IMR-90 (cell line): ENCODE measurements at regions not wholly inside any gene's neighbourhood (a gene's known extent, or its start where the extent isn't known, plus 50 kb on each side); places are given as distances from the start of the nearest gene placed in this dataset.

Experiments used
- ATAC-seq: fragments of 200-7000 bp; cut with Tn5 transposase; 2 replicates; pipeline ENCODE4 v1.9.1; 2020; ENCODE audit warnings: low read depth, mild to moderate bottlenecking, moderate library complexity
- BruUV-seq: library from RNA; stranded (reverse); fragments of 400-500 nt; replicated peaks from 2 replicates; lab custom pipeline; 2021; lab: Mats Ljungman, UMichigan
- CTCF ChIA-PET: fragments of 300-600 bp; formaldehyde crosslinking; extraction: SDS; loops from one replicate; lab custom pipeline; 2021; ENCODE audit warnings: antibody characterized with exemption; lab: Yijun Ruan, JAX
- POLR2A ChIA-PET: fragments of 300-600 bp; sonication (Branson Sonifier 250); formaldehyde crosslinking; loops from one replicate; lab custom pipeline; 2022; ENCODE audit warnings: antibody characterized with exemption; ENCODE audit not compliant: unreplicated experiment; lab: Charles Lee
- DNase-seq: peaks from one replicate; pipeline ENCODE4 v3.0.0; 2013
- H2AFZ ChIP-seq: replicated peaks from 2 replicates; pipeline ENCODE3; 2013; ENCODE audit warnings: low read length, mild to moderate bottlenecking; ENCODE audit not compliant: poor library complexity
- H2AK5ac ChIP-seq: 2 replicates; pipeline ENCODE4 v1.6.1; 2013; ENCODE audit warnings: low read depth, low read length, inconsistent platforms
- H2AK9ac ChIP-seq: replicated peaks from 2 replicates; pipeline ENCODE3; 2013; ENCODE audit warnings: mild to moderate bottlenecking, low read depth, low read length, moderate library complexity; ENCODE audit not compliant: poor library complexity
- H2BK120ac ChIP-seq: 2 replicates; pipeline ENCODE4 v1.6.1; 2013; ENCODE audit warnings: low read depth, low read length, inconsistent platforms
- H2BK15ac ChIP-seq: 3 replicates; pipeline ENCODE4 v1.6.1; 2013; ENCODE audit warnings: low read depth, low read length, inconsistent platforms
- H2BK20ac ChIP-seq: 2 replicates; pipeline ENCODE4 v1.6.1; 2013; ENCODE audit warnings: low read depth, mild to moderate bottlenecking, inconsistent platforms, low read length, moderate library complexity
- H2BK5ac ChIP-seq: 2 replicates; pipeline ENCODE4 v1.6.1; 2013; ENCODE audit warnings: mild to moderate bottlenecking, low read depth, low read length, inconsistent platforms; ENCODE audit not compliant: poor library complexity, severe bottlenecking
- H3K14ac ChIP-seq: replicated peaks from 2 replicates; pipeline ENCODE4 v1.6.1; 2013; ENCODE audit warnings: low read depth, low read length, inconsistent platforms
- H3K18ac ChIP-seq: 2 replicates; pipeline ENCODE4 v1.6.1; 2013; ENCODE audit warnings: low read depth, low read length, control low read depth
- H3K23ac ChIP-seq: 2 replicates; pipeline ENCODE4 v1.6.1; 2013; ENCODE audit warnings: low read depth, low read length, inconsistent platforms
- H3K27ac ChIP-seq: 2 replicates; pipeline ENCODE4 v1.5.1; 2013; ENCODE audit warnings: mild to moderate bottlenecking, control low read depth, low read length; ENCODE audit not compliant: insufficient read depth
- H3K27me3 ChIP-seq: 2 replicates; pipeline ENCODE4 v1.6.1; 2013; ENCODE audit warnings: low read length; ENCODE audit not compliant: control insufficient read depth, insufficient read depth
- H3K36me3 ChIP-seq: 2 replicates; pipeline ENCODE4 v1.6.1; 2013; ENCODE audit warnings: low read length, mixed read lengths; ENCODE audit not compliant: control insufficient read depth, insufficient read depth
- H3K4ac ChIP-seq: 2 replicates; pipeline ENCODE4 v1.6.1; 2013; ENCODE audit warnings: low read depth, low read length, inconsistent platforms
- H3K4me1 ChIP-seq: 2 replicates; pipeline ENCODE4 v1.6.1; 2013; ENCODE audit warnings: low read length, mixed read lengths; ENCODE audit not compliant: control insufficient read depth, insufficient read depth
- H3K4me2 ChIP-seq: 2 replicates; pipeline ENCODE4 v1.6.1; 2013; ENCODE audit warnings: low read depth, mild to moderate bottlenecking, control low read depth, low read length, moderate library complexity
- H3K4me3 ChIP-seq: 2 replicates; pipeline ENCODE4 v1.5.1; 2013; ENCODE audit warnings: low read depth, mild to moderate bottlenecking, control low read depth, low read length, moderate library complexity; ENCODE audit not compliant: insufficient read depth
- H3K56ac ChIP-seq: 2 replicates; pipeline ENCODE4 v1.6.1; 2013; ENCODE audit warnings: low read length, inconsistent platforms; ENCODE audit not compliant: insufficient read depth; ENCODE audit errors: extremely low read depth
- H3K79me1 ChIP-seq, 2 experiments: 2 replicates each; pipeline ENCODE4 v1.6.1; 2013; ENCODE audit warnings: low read length in 2 of 2, inconsistent platforms in 1 of 2, low read depth in 1 of 2
- H3K9ac ChIP-seq: 2 replicates; pipeline ENCODE4 v1.6.1; 2013; ENCODE audit warnings: low read depth, low read length, control low read depth
- H3K9me1 ChIP-seq: 2 replicates; pipeline ENCODE4 v1.6.1; 2013; ENCODE audit warnings: low read length, inconsistent platforms; ENCODE audit not compliant: insufficient read depth
- H3K9me3 ChIP-seq: 2 replicates; pipeline ENCODE4 v1.6.1; 2013; ENCODE audit warnings: low read length; ENCODE audit not compliant: control insufficient read depth, insufficient read depth
- H4K20me1 ChIP-seq: 2 replicates; pipeline ENCODE4 v1.6.1; 2013; ENCODE audit warnings: low read length, inconsistent platforms; ENCODE audit not compliant: insufficient read depth
- H4K5ac ChIP-seq: 2 replicates; pipeline ENCODE4 v1.6.1; 2013; ENCODE audit warnings: mild to moderate bottlenecking, low read depth, low read length, control low read depth
- H4K8ac ChIP-seq, 2 experiments: 2 replicates each; pipeline ENCODE4 v1.6.1; 2013; ENCODE audit warnings: low read depth in 2 of 2, low read length in 2 of 2, control low read depth in 1 of 2, inconsistent platforms in 1 of 2
- H4K91ac ChIP-seq: 2 replicates; pipeline ENCODE4 v1.6.1; 2013; ENCODE audit warnings: low read depth, low read length, inconsistent platforms; ENCODE audit not compliant: insufficient read depth
- RAD21 ChIP-seq: IDR thresholded peaks from 2 replicates; pipeline ENCODE4 v1.6.1; 2012; ENCODE audit warnings: low read length, improper control_type of control experiment
- RCOR1 ChIP-seq: IDR thresholded peaks from 2 replicates; pipeline ENCODE4 v1.6.1; 2012; ENCODE audit warnings: mild to moderate bottlenecking, low read length, improper control_type of control experiment; ENCODE audit not compliant: insufficient replicate concordance
- RFX5 ChIP-seq: IDR thresholded peaks from 2 replicates; pipeline ENCODE4 v1.8.0; 2012; ENCODE audit warnings: low read depth, mild to moderate bottlenecking, low read length, moderate library complexity
- SMC3 ChIP-seq: fragments of 150-350 bp; IDR thresholded peaks from 2 replicates; pipeline ENCODE4 v1.6.1; 2016; ENCODE audit warnings: low read depth, mild to moderate bottlenecking, antibody characterized with exemption, low read length, moderate library complexity
- WGBS, 2 experiments: methylation state at CpG; one replicate each; pipeline versions ENCODE4 v1.1.5 to v1.1.7; 2013; ENCODE audit warnings: missing lambda C conversion rate in 2 of 2; ENCODE audit not compliant: insufficient read length in 1 of 2; ENCODE audit errors: extremely low coverage in 2 of 2; 5-methylcytosine and 5-hydroxymethylcytosine counted together
- dilution Hi-C: fragments of 300-500 bp; cut with HindIII; formaldehyde crosslinking; loops from one replicate; pipeline ENCODE4 v1.14.3; 2018; ENCODE audit warnings: low sequenced_read_pairs; ENCODE audit not compliant: unreplicated experiment
- in situ Hi-C: fragments of 300-500 bp; cut with MboI; formaldehyde crosslinking; loops from 3 replicates; pipeline ENCODE4 v1.14.3; 2019; ENCODE audit warnings: low sequenced_read_pairs, inconsistent platforms, mixed read lengths
- intact Hi-C: fragments of 100-400 bp; cut with micrococcal nuclease; formaldehyde crosslinking; loops from 2 replicates; pipeline ENCODE4 v1.10.0; 2022

GRCh38 chr3:159693226-159693625 is 295.4 kb upstream of the IL12A start:
- Histone ChIP-seq H3K18ac (no peak overlapping the region), H2AK9ac (no peak overlapping the region), H3K36me3 (no peaks in the 10 kb centered on the region), H3K27ac (no peak overlapping the region), H4K20me1 (no peaks in the 10 kb centered on the region), H2BK5ac (no peak overlapping the region), H3K27me3 (no peaks in the 10 kb centered on the region), H4K91ac (no peak overlapping the region), H3K56ac (no peak overlapping the region), H3K4me1 (no peaks in the 10 kb centered on the region), H3K9me3 (no peaks in the 10 kb centered on the region), H3K4me2 (no peak overlapping the region), H4K5ac (no peak overlapping the region), H2BK120ac (no peak overlapping the region), H3K4me3 (no peak overlapping the region), H4K8ac (no peak overlapping the region), H3K9me1 (no peaks in the 10 kb centered on the region), H2AK5ac (no peak overlapping the region), H2BK15ac (no peak overlapping the region), H3K14ac (no peak overlapping the region), H2AFZ (no peak overlapping the region), H3K23ac (no peak overlapping the region), H3K9ac (no peak overlapping the region), H3K4ac (no peak overlapping the region), H3K79me1 (no peaks in the 10 kb centered on the region), H2BK20ac (no peak overlapping the region)
- ChIA-PET CTCF (no interaction called here), POLR2A (no interaction called here)
- intact Hi-C loops, result no loop called here
- dilution Hi-C loops, result no loop called here
- ATAC-seq (no peak), DNase-seq (no peak)
- in situ Hi-C loops, result no loop called here
- no CpG with 5 or more reads among the region's 4 CpGs for WGBS, 2 experiments
- no TSS peak for BruUV-seq
- no peak for TF ChIP-seq RFX5
- TF ChIP-seq SMC3, result no peak
- TF ChIP-seq RCOR1, result no peak
- no peak for TF ChIP-seq RAD21
